ENCODE measurements at regions not wholly inside any gene's neighbourhood (a gene's known extent, or its start where the extent isn't known, plus 50 kb on each side); places are given as distances from the start of the nearest gene placed in this dataset.

DNA sequence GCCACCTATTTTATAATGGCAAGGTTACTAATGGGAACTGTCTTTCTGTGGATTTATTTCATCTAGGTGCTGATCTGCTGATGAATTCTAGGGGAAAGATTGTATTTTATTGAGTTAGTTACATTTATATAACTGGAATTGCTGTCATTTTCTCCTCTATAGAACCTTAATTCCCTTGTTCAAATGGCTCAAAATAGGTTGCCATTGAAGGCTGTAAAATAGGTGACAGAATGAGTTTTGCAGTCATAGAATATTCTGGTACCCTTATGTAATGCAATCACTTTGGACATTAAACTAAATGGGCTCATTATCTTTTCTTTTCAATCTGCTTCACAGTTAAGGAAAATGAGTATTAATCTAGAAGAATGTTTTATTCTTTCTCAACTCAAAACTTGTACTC, 131.0 kb downstream of the CTH start:
- intact Hi-C loops (cut with micrococcal nuclease; ENCODE audit: unreplicated experiment): no loop called here
- Histone ChIP-seq H3K4me2 (ENCODE audit: low read depth, low read length) (no peak overlapping the region), H3K4me3 (replicated peaks in 1 of 3; ENCODE audit: insufficient read depth in 1 of 3, low read depth in 2 of 3, low read length in 3 of 3) (no peak overlapping the region), H3K9me3 (ENCODE audit: low read length) (no peaks in the 10 kb centered on the region), H3K79me2 (ENCODE audit: insufficient read depth, low read length) (no peaks in the 10 kb centered on the region), H3K36me3 (replicated peaks in 1 of 2; ENCODE audit: control insufficient read depth in 1 of 2, insufficient read depth in 2 of 2, low read length in 2 of 2) (no peaks in the 10 kb centered on the region), H3K4me1 (ENCODE audit: insufficient read depth, low read length) (no peaks in the 10 kb centered on the region), H3K27ac (ENCODE audit: extremely low read length, insufficient read depth, low read length) (no peak overlapping the region), H2AFZ (ENCODE audit: low read length) (no peak overlapping the region), H3K27me3 (ENCODE audit: control insufficient read depth in 1 of 2, insufficient read depth in 2 of 2, low read length in 2 of 2) (no peaks in the 10 kb centered on the region), H4K20me1 (ENCODE audit: insufficient read depth, low read length) (no peaks in the 10 kb centered on the region), H3K9ac (ENCODE audit: insufficient read depth, low read depth, low read length) (no peak overlapping the region)
- POLR2A ChIA-PET: no interaction called here
- BruUV-seq (replicated peaks): no TSS peak
- no peak for TF ChIP-seq NFATC3 (CRISPR knock-in tag; IDR thresholded peaks at IDR 0.05)
- no peak for TF ChIP-seq MAZ (IDR thresholded peaks at IDR 0.05; ENCODE audit: borderline replicate concordance, low read depth, low read length)
- TF ChIP-seq MAZ (CRISPR knock-in tag; IDR thresholded peaks at IDR 0.05; ENCODE audit: low read depth): no peak
- TF ChIP-seq, protein P1, sequence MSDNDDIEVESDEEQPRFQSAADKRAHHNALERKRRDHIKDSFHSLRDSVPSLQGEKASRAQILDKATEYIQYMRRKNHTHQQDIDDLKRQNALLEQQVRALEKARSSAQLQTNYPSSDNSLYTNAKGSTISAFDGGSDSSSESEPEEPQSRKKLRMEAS (IDR thresholded peaks at IDR 0.05): no peak
- TF ChIP-seq ZFAT (CRISPR knock-in tag; conservative IDR thresholded peaks at IDR 0.05): no peak
- TF ChIP-seq HHEX (CRISPR knock-in tag; IDR thresholded peaks at IDR 0.05): no peak
- no peak for TF ChIP-seq PBX3 (CRISPR knock-in tag; IDR thresholded peaks at IDR 0.05; ENCODE audit: borderline replicate concordance)
- TF ChIP-seq ZNF792 (CRISPR knock-in tag; IDR thresholded peaks at IDR 0.05): no peak
- TF ChIP-seq NKX3-1 (CRISPR knock-in tag; IDR thresholded peaks at IDR 0.05): no peak
- DNase-seq (ENCODE audit: low spot score) (no peak), ATAC-seq (no peak), FAIRE-seq (no peak)
- in situ Hi-C loops (cut with HindIII; ENCODE audit: extremely low pct_ligation_motif_present, low pct_unique_long_range_greater_than_20kb): no loop called here
- CTCF ChIA-PET (ENCODE audit: low intra/inter-chr PET ratio, low total read pairs): no interaction called here

GRCh38 chr1:70542856-70543255, 131.8 kb downstream of the CTH start:
- no peaks in the 10 kb centered on the region for H4K20me1 ChIP-seq (ENCODE audit: insufficient read depth, low read length)
- DNase-seq (ENCODE audit: low spot score) (no peak), ATAC-seq (no peak), FAIRE-seq (no peak)
- 0% methylated on average over 2 of the region's 2 CpGs for WGBS (ENCODE audit: low lambda C conversion rate)
- intact Hi-C loops (cut with micrococcal nuclease; ENCODE audit: unreplicated experiment) (no loop called here), in situ Hi-C loops (cut with HindIII; ENCODE audit: extremely low pct_ligation_motif_present, low pct_unique_long_range_greater_than_20kb) (no loop called here)
- H3K4me3 ChIP-seq (replicated peaks in 1 of 3; ENCODE audit: insufficient read depth in 1 of 3, low read depth in 2 of 3, low read length in 3 of 3): no peak overlapping the region
- BruUV-seq (replicated peaks): no TSS peak
- CTCF ChIA-PET (ENCODE audit: low intra/inter-chr PET ratio, low total read pairs): no interaction called here
- no peaks in the 10 kb centered on the region for H3K27me3 ChIP-seq (ENCODE audit: control insufficient read depth in 1 of 2, insufficient read depth in 2 of 2, low read length in 2 of 2)
- H3K79me2 ChIP-seq (ENCODE audit: insufficient read depth, low read length): no peaks in the 10 kb centered on the region
- no peaks in the 10 kb centered on the region for H3K9me3 ChIP-seq (ENCODE audit: low read length)
- no peaks in the 10 kb centered on the region for H3K4me1 ChIP-seq (ENCODE audit: insufficient read depth, low read length)
- no peak overlapping the region for H3K27ac ChIP-seq (ENCODE audit: extremely low read length, insufficient read depth, low read length)
- H2AFZ ChIP-seq (ENCODE audit: low read length): no peak overlapping the region
- H3K4me2 ChIP-seq (ENCODE audit: low read depth, low read length): no peak overlapping the region
- H3K9ac ChIP-seq (ENCODE audit: insufficient read depth, low read depth, low read length): no peak overlapping the region
- POLR2A ChIA-PET: no interaction called here
- no peaks in the 10 kb centered on the region for H3K36me3 ChIP-seq (replicated peaks in 1 of 2; ENCODE audit: control insufficient read depth in 1 of 2, insufficient read depth in 2 of 2, low read length in 2 of 2)
- TF ChIP-seq REST (IDR thresholded peaks at IDR 0.05; ENCODE audit: borderline replicate concordance in 1 of 2, low read depth in 1 of 2, low read length in 2 of 2): no peak
- TF ChIP-seq, protein P2, sequence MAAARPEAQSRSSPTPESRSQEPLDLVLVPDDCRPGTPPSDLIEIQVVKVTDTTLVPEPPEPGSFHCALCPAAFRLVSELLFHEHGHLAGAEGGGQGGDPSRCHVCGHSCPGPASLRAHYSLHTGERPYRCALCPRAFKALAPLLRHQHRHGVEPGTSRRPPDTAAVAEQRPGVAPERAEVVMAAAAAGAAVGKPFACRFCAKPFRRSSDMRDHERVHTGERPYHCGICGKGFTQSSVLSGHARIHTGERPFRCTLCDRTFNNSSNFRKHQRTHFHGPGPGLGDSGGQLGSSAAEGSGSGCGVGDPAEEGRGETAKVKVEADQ (CRISPR knock-in tag; IDR thresholded peaks at IDR 0.05; ENCODE audit: borderline replicate concordance): no peak
- no peak for TF ChIP-seq KLF15 (CRISPR knock-in tag; IDR thresholded peaks at IDR 0.05; ENCODE audit: borderline replicate concordance)
- TF ChIP-seq ZSCAN30 (CRISPR knock-in tag; IDR thresholded peaks at IDR 0.05): no peak
- TF ChIP-seq NCOA2 (CRISPR knock-in tag; IDR thresholded peaks at IDR 0.05): no peak
- no peak for TF ChIP-seq HOXA9 (CRISPR knock-in tag; IDR thresholded peaks at IDR 0.05; ENCODE audit: borderline replicate concordance)
- no peak for TF ChIP-seq KDM6A (CRISPR knock-in tag; IDR thresholded peaks at IDR 0.05; ENCODE audit: low read depth)
